H9 (cell line): ENCODE measurements at regions not wholly inside any gene's neighbourhood (a gene's known extent, or its start where the extent isn't known, plus 50 kb on each side); places are given as distances from the start of the nearest gene placed in this dataset.

ENCODE experiments used
- DNase-seq: peaks from one replicate; pipeline ENCODE4 v3.0.0-alpha.2; 2017
- H2AFZ ChIP-seq: one replicate; pipeline ENCODE4 v1.6.1; 2013; ENCODE audit warnings: mild to moderate bottlenecking, low read length, control low read depth, moderate library complexity
- H2AK5ac ChIP-seq: 2 replicates; pipeline ENCODE4 v1.6.1; 2013; ENCODE audit warnings: low read length, control low read depth, mixed read lengths; ENCODE audit not compliant: insufficient read length
- H2BK120ac ChIP-seq: one replicate; pipeline ENCODE4 v1.6.1; 2013; ENCODE audit warnings: low read depth, mild to moderate bottlenecking, low read length, control low read depth, inconsistent platforms; ENCODE audit not compliant: poor library complexity, severe bottlenecking
- H2BK12ac ChIP-seq: 2 replicates; pipeline ENCODE4 v1.6.1; 2013; ENCODE audit warnings: low read length, control low read depth, mixed read lengths, low read depth; ENCODE audit not compliant: insufficient read length
- H2BK15ac ChIP-seq: 2 replicates; pipeline ENCODE4 v1.6.1; 2013; ENCODE audit warnings: low read depth, low read length, control low read depth
- H2BK20ac ChIP-seq: one replicate; pipeline ENCODE4 v1.6.1; 2013; ENCODE audit warnings: low read depth, mild to moderate bottlenecking, low read length, control low read depth, inconsistent platforms; ENCODE audit not compliant: poor library complexity, severe bottlenecking
- H2BK5ac ChIP-seq: 2 replicates; pipeline ENCODE4 v1.6.1; 2013; ENCODE audit warnings: low read length, control low read depth, mixed read lengths; ENCODE audit not compliant: insufficient read length
- H3K14ac ChIP-seq: 2 replicates; pipeline ENCODE4 v1.6.1; 2013; ENCODE audit warnings: low read length, control low read depth; ENCODE audit not compliant: insufficient read depth
- H3K18ac ChIP-seq: 2 replicates; pipeline ENCODE4 v1.6.1; 2013; ENCODE audit warnings: low read depth, mild to moderate bottlenecking, mixed read lengths, low read length, control low read depth; ENCODE audit not compliant: insufficient read length
- H3K23ac ChIP-seq: 2 replicates; pipeline ENCODE4 v1.6.1; 2013; ENCODE audit warnings: low read length, control low read depth, mixed read lengths, low read depth; ENCODE audit not compliant: insufficient read length
- H3K23me2 ChIP-seq: 2 replicates; pipeline ENCODE4 v1.6.1; 2013; ENCODE audit warnings: low read depth, mild to moderate bottlenecking, mixed read lengths, low read length, control low read depth; ENCODE audit not compliant: insufficient read length, poor library complexity, severe bottlenecking
- H3K27ac ChIP-seq: 2 replicates; pipeline ENCODE4 v1.5.1; 2013; ENCODE audit warnings: low read length, control low read depth, mixed read lengths, low read depth; ENCODE audit not compliant: insufficient read length
- H3K27me3 ChIP-seq: 2 replicates; pipeline ENCODE4 v1.6.1; 2013; ENCODE audit warnings: low read length, control low read depth, inconsistent platforms; ENCODE audit not compliant: insufficient read depth
- H3K4ac ChIP-seq: 2 replicates; pipeline ENCODE4 v1.6.1; 2013; ENCODE audit warnings: low read depth, mild to moderate bottlenecking, control low read depth, inconsistent platforms, low read length, moderate library complexity
- H3K4me1 ChIP-seq: 2 replicates; pipeline ENCODE4 v1.6.1; 2013; ENCODE audit warnings: low read length, control low read depth, inconsistent platforms; ENCODE audit not compliant: insufficient read depth
- H3K4me2 ChIP-seq: 2 replicates; pipeline ENCODE4 v1.6.1; 2013; ENCODE audit warnings: low read length, control low read depth, mixed read lengths; ENCODE audit not compliant: insufficient read length, insufficient read depth
- H3K56ac ChIP-seq: 2 replicates; pipeline ENCODE4 v1.6.1; 2013; ENCODE audit warnings: low read depth, mild to moderate bottlenecking, mixed read lengths, low read length, control low read depth; ENCODE audit not compliant: insufficient read length
- H3K79me1 ChIP-seq: 2 replicates; pipeline ENCODE4 v1.6.1; 2013; ENCODE audit warnings: low read depth, mild to moderate bottlenecking, moderate library complexity, low read length, control low read depth, inconsistent platforms; ENCODE audit not compliant: insufficient read depth, poor library complexity, severe bottlenecking
- H3K79me2 ChIP-seq: 2 replicates; pipeline ENCODE4 v1.6.1; 2013; ENCODE audit warnings: low read length, control low read depth, inconsistent platforms; ENCODE audit not compliant: insufficient read depth
- H3K9ac ChIP-seq: 2 replicates; pipeline ENCODE4 v1.6.1; 2013; ENCODE audit warnings: low read length, control low read depth, mixed read lengths; ENCODE audit not compliant: insufficient read length; ENCODE audit errors: extremely low read depth
- H3K9me3 ChIP-seq: one replicate; pipeline ENCODE4 v1.6.1; 2013; ENCODE audit warnings: low read depth, low read length, inconsistent platforms; ENCODE audit not compliant: control insufficient read depth
- H3T11ph ChIP-seq: one replicate; pipeline ENCODE4 v1.6.1; 2013; ENCODE audit warnings: mild to moderate bottlenecking, low read length, control low read depth, inconsistent platforms
- H4K20me1 ChIP-seq: one replicate; pipeline ENCODE4 v1.6.1; 2013; ENCODE audit not compliant: control insufficient read depth, insufficient read length, insufficient read depth
- H4K5ac ChIP-seq: 2 replicates; pipeline ENCODE4 v1.6.1; 2013; ENCODE audit warnings: low read depth, mild to moderate bottlenecking, mixed read lengths, low read length, control low read depth; ENCODE audit not compliant: insufficient read length
- H4K8ac ChIP-seq: replicated peaks from 2 replicates; pipeline ENCODE4 v1.6.1; 2013; ENCODE audit warnings: low read length, control low read depth, mixed read lengths, low read depth; ENCODE audit not compliant: insufficient read length
- H4K91ac ChIP-seq: 2 replicates; pipeline ENCODE4 v1.6.1; 2013; ENCODE audit warnings: low read depth, mild to moderate bottlenecking, moderate library complexity, mixed read lengths, low read length, control low read depth; ENCODE audit not compliant: insufficient read length
- H3K27ac Mint-ChIP-seq, 3 experiments: 2 replicates in 2 of 3; 3 replicates in 1 of 3; pipeline ENCODE4 v1.8.0; 2020 to 2021; ENCODE audit warnings: mixed read lengths in 3 of 3, mild to moderate bottlenecking in 1 of 3, moderate library complexity in 1 of 3
- H3K27me3 Mint-ChIP-seq: 2 replicates; pipeline ENCODE4 v1.8.0; 2021; ENCODE audit warnings: low read depth, mild to moderate bottlenecking, moderate library complexity, mixed read lengths
- H3K36me3 Mint-ChIP-seq, 3 experiments: 2 replicates in 2 of 3; 3 replicates in 1 of 3; pipeline ENCODE4 v1.8.0; 2020 to 2021; ENCODE audit warnings: low read depth in 3 of 3, mixed read lengths in 3 of 3; ENCODE audit not compliant: insufficient read depth in 1 of 3
- H3K4me1 Mint-ChIP-seq, 2 experiments: 2 replicates each; pipeline ENCODE4 v1.8.0; 2020; ENCODE audit warnings: mixed read lengths in 2 of 2
- H3K4me3 Mint-ChIP-seq, 2 experiments: 2 replicates in 1 of 2; 3 replicates in 1 of 2; pipeline ENCODE4 v1.8.0; 2020 to 2021; ENCODE audit warnings: mild to moderate bottlenecking in 2 of 2, mixed read lengths in 2 of 2, moderate library complexity in 1 of 2
- H3K9me3 Mint-ChIP-seq, 2 experiments: 2 replicates in 1 of 2; 3 replicates in 1 of 2; pipeline ENCODE4 v1.8.0; 2020; ENCODE audit warnings: mild to moderate bottlenecking in 2 of 2, mixed read lengths in 2 of 2, moderate library complexity in 1 of 2
- CTCF ChIP-seq: fragments of 200-600 bp; sonication (generic); conservative IDR thresholded peaks from 3 replicates; pipeline ENCODE4 v1.8.0; 2021; ENCODE audit warnings: antibody characterized with exemption, mild to moderate bottlenecking
- WGBS: extraction: QIAGEN DNeasy Blood & Tissue Kit; methylation state at CpG from one replicate; pipeline ENCODE4 v1.1.7; 2013; ENCODE audit warnings: missing lambda C conversion rate, low lambda C conversion rate, mixed read lengths; ENCODE audit not compliant: insufficient read length; ENCODE audit errors: extremely low coverage; 5-methylcytosine and 5-hydroxymethylcytosine counted together

- Mint-ChIP-seq H3K36me3 (peaks cover 3 to 22% (median 5%) of the 10 kb centered on the region in 3 experiments; a peak in 4 of 7 replicates), H3K4me1 (no peaks in the 10 kb centered on the region), H3K27me3 (peaks cover 21% of the 10 kb centered on the region), H3K9me3 (peaks cover 25 to 27% of the 10 kb centered on the region in 2 experiments), H3K27ac (no peak overlapping the region), H3K4me3 (no peak overlapping the region)
- H2BK15ac ChIP-seq = no peak overlapping the region
- H3K79me1 ChIP-seq = no peaks in the 10 kb centered on the region
- H3T11ph ChIP-seq = no peak overlapping the region
- no peaks in the 10 kb centered on the region for H3K4me1 ChIP-seq
- no peaks in the 10 kb centered on the region for H3K23me2 ChIP-seq
- no peak overlapping the region for H4K8ac ChIP-seq
- H2AFZ ChIP-seq = no peak overlapping the region
- no peaks in the 10 kb centered on the region for H3K27me3 ChIP-seq
- no peak overlapping the region for H2AK5ac ChIP-seq
- no peak overlapping the region for H3K18ac ChIP-seq
- no peak overlapping the region for H3K27ac ChIP-seq
- no peak for TF ChIP-seq CTCF
- H3K56ac ChIP-seq = no peak overlapping the region
- no peak overlapping the region for H2BK5ac ChIP-seq
- no peaks in the 10 kb centered on the region for H4K20me1 ChIP-seq
- H3K23ac ChIP-seq = no peak overlapping the region
- H3K9me3 ChIP-seq = no peaks in the 10 kb centered on the region
- no CpG with 5 or more reads among the region's 2 CpGs for WGBS
- no peak for DNase-seq
- H2BK12ac ChIP-seq = no peak overlapping the region
- no peak overlapping the region for H2BK120ac ChIP-seq
- no peak overlapping the region for H3K4me2 ChIP-seq
- H4K91ac ChIP-seq = no peak overlapping the region
- no peak overlapping the region for H4K5ac ChIP-seq
- no peak overlapping the region for H2BK20ac ChIP-seq
- no peak overlapping the region for H3K9ac ChIP-seq
- no peaks in the 10 kb centered on the region for H3K79me2 ChIP-seq
- no peak overlapping the region for H3K14ac ChIP-seq
- H3K4ac ChIP-seq = no peak overlapping the region
Measured at GRCh38 chr15:69625328-69625727, 172.7 kb downstream of the RPLP1 start.
